HG02571 (cell line): ENCODE measurements at regions not wholly inside any gene's neighbourhood (a gene's known extent, or its start where the extent isn't known, plus 50 kb on each side); places are given as distances from the start of the nearest gene placed in this dataset.
"Not testable (repeated sequence)": the region's sequence is repeated elsewhere in the genome, so short reads cannot be mapped to it uniquely, and the experiment has no call there.

Source experiments
- ATAC-seq: cut with Tn5 transposase; IDR thresholded peaks from one replicate; pipeline ENCODE4 v1.9.1; 2021; ENCODE audit warnings: mild to moderate bottlenecking, moderate library complexity; ENCODE audit not compliant: unreplicated experiment

- ATAC-seq = not testable (repeated sequence)
Measured at GRCh38 chr7:131938788-131939187, 382.4 kb upstream of the PODXL start.

- no peak for ATAC-seq
Measured at GRCh38 chr7:131937868-131938267, 381.4 kb upstream of the PODXL start.

GRCh38 chr7:131935180-131935579, 378.8 kb upstream of the PODXL start:
- no peak for ATAC-seq

- no peak for ATAC-seq
Measured at GRCh38 chr7:131934452-131934851, 378.0 kb upstream of the PODXL start.

GRCh38 chr7:131933751-131934289, 377.4 kb upstream of the PODXL start:
- no peak for ATAC-seq

GRCh38 chr7:131933219-131933618, 376.8 kb upstream of the PODXL start:
- not testable (repeated sequence) for ATAC-seq

- no peak for ATAC-seq
Measured at GRCh38 chr7:131932271-131932670, 375.8 kb upstream of the PODXL start.

GRCh38 chr7:131931370-131931769, 374.9 kb upstream of the PODXL start:
- ATAC-seq = no peak

- no peak for ATAC-seq
Measured at GRCh38 chr7:131929632-131930031, 373.2 kb upstream of the PODXL start.

- ATAC-seq = no peak
Measured at GRCh38 chr7:131927770-131928423, 371.5 kb upstream of the PODXL start.

- no peak for ATAC-seq
Measured at GRCh38 chr7:131925636-131926035, 369.2 kb upstream of the PODXL start.

- ATAC-seq = no peak
Measured at GRCh38 chr7:131924857-131925256, 368.4 kb upstream of the PODXL start.

GRCh38 chr7:131922948-131923347, 366.5 kb upstream of the PODXL start:
- ATAC-seq = not testable (repeated sequence)

- no peak for ATAC-seq
Measured at GRCh38 chr7:131921016-131921415, 364.6 kb upstream of the PODXL start.

GRCh38 chr7:131919920-131920709, 363.7 kb upstream of the PODXL start:
- no peak for ATAC-seq

GRCh38 chr7:131911112-131911511, 354.7 kb upstream of the PODXL start:
- ATAC-seq = no peak

- no peak for ATAC-seq
Measured at GRCh38 chr7:131909151-131909768, 352.8 kb upstream of the PODXL start.

GRCh38 chr7:131908714-131909113, 352.3 kb upstream of the PODXL start:
- no peak for ATAC-seq

GRCh38 chr7:131905471-131905973, 349.1 kb upstream of the PODXL start:
- no peak for ATAC-seq

GRCh38 chr7:131904760-131905327, 348.4 kb upstream of the PODXL start:
- ATAC-seq = no peak

- no peak for ATAC-seq
Measured at GRCh38 chr7:131903315-131903714, 346.9 kb upstream of the PODXL start.
